PFSK-1 (cell line): ENCODE measurements at regions not wholly inside any gene's neighbourhood (a gene's known extent, or its start where the extent isn't known, plus 50 kb on each side); places are given as distances from the start of the nearest gene placed in this dataset.

Experiments used
- FOXP2 ChIP-seq: optimal IDR thresholded peaks from 2 replicates; pipeline ENCODE3; 2011; ENCODE audit warnings: borderline replicate concordance, control low read depth, inconsistent platforms; ENCODE audit not compliant: insufficient read depth; ENCODE audit errors: extremely low read length, extremely low read depth
- TAF1 ChIP-seq: IDR thresholded peaks from 2 replicates; pipeline ENCODE4 v1.6.1; 2012; ENCODE audit warnings: low read length, control low read depth, borderline replicate concordance; ENCODE audit not compliant: insufficient read depth

DNA sequence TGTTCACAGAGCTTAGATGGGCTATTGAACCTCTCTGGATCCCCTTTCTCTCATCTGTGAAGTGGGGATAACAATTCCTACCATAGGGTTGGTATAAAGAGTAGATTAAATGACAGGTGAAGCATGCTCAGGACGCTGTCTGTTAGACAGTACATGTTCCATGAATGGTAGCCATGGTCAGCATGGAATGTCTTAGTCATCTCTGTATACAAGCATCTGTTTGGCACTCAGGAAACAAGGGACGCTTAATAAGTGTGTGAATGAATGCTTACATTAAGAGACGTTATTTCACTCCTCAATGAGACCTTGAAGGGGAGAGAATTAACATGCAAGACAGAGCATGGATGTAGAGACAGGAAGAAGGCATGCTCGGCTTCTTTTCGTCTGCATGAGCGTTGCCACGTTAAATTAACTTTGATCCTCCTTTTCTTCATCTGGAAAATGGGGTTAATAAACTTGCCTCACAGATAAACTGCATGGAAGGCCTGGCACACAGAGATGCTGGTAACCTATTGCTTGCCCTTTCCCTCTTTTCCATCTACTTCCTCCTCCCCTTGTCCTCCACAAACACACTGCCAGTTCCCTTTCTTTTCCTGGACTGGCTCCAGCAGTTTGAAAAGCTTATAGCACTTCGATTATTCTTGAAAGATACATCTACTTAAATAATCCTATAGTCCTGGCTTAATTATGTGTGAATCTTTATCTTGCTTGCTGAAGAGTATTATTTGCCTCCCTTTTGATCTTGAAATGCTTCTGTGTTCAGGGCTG lies 267.2 kb upstream of the MTNR1B start:
- no peak for TF ChIP-seq TAF1
- TF ChIP-seq FOXP2 = no peak
